OCI-LY7 (cell line): ENCODE measurements at regions not wholly inside any gene's neighbourhood (a gene's known extent, or its start where the extent isn't known, plus 50 kb on each side); places are given as distances from the start of the nearest gene placed in this dataset.

Experiments
- BruUV-seq: library from RNA; stranded (reverse); fragments of 400-500 nt; replicated peaks from 2 replicates; lab custom pipeline; 2021; lab: Mats Ljungman, UMichigan
- CTCF ChIA-PET: fragments of 300-600 bp; sonication (Branson Sonifier 250); formaldehyde crosslinking; loops from one replicate; lab custom pipeline; 2022; ENCODE audit warnings: antibody characterized with exemption; ENCODE audit not compliant: unreplicated experiment; lab: Charles Lee
- POLR2A ChIA-PET: fragments of 300-600 bp; sonication (Branson Sonifier 250); formaldehyde crosslinking; loops from one replicate; lab custom pipeline; 2022; ENCODE audit warnings: antibody characterized with exemption; lab: Charles Lee
- DNase-seq: peaks from one replicate; pipeline ENCODE4 v3.0.0-alpha.2; 2015; ENCODE audit warnings: low spot score
- H2AFZ ChIP-seq: fragments of 200-600 bp; sonication (generic), shearing (Covaris generic); 2 replicates; pipeline ENCODE4 v1.6.1; 2014; ENCODE audit warnings: mild to moderate bottlenecking, antibody characterized with exemption, low read length, moderate library complexity
- H3K27ac ChIP-seq: fragments of 200-600 bp; sonication (generic); 2 replicates; pipeline ENCODE4 v1.5.1; 2014; ENCODE audit warnings: mixed run types, low read depth, mild to moderate bottlenecking, moderate library complexity, low read length, inconsistent platforms; ENCODE audit not compliant: poor library complexity, severe bottlenecking
- H3K36me3 ChIP-seq: fragments of 200-600 bp; sonication (generic); 2 replicates; pipeline ENCODE4 v1.6.1; 2014; ENCODE audit warnings: mild to moderate bottlenecking, antibody characterized with exemption, low read length, moderate library complexity, mixed read lengths; ENCODE audit not compliant: insufficient read depth
- H3K4me1 ChIP-seq: fragments of 200-600 bp; sonication (generic); 2 replicates; pipeline ENCODE4 v1.5.1; 2014; ENCODE audit warnings: mild to moderate bottlenecking, low read length; ENCODE audit not compliant: insufficient read depth, poor library complexity, severe bottlenecking
- H3K4me2 ChIP-seq: fragments of 200-600 bp; sonication (generic); 2 replicates; pipeline ENCODE4 v1.6.1; 2014; ENCODE audit warnings: mild to moderate bottlenecking, low read length
- H3K4me3 ChIP-seq: fragments of 200-600 bp; sonication (generic); 2 replicates; pipeline ENCODE4 v1.5.1; 2014; ENCODE audit warnings: mild to moderate bottlenecking, low read depth, low read length; ENCODE audit not compliant: poor library complexity, severe bottlenecking
- H3K79me2 ChIP-seq: fragments of 200-600 bp; sonication (generic); 2 replicates; pipeline ENCODE4 v1.6.1; 2016; ENCODE audit warnings: low read depth, mild to moderate bottlenecking, low read length, moderate library complexity, mixed read lengths; ENCODE audit not compliant: insufficient read depth
- H3K9me2 ChIP-seq: fragments of 200-600 bp; sonication (generic); 2 replicates; pipeline ENCODE4 v1.6.1; 2016; ENCODE audit warnings: mild to moderate bottlenecking, low read length, mixed read lengths; ENCODE audit not compliant: insufficient read depth
- H3K9me3 ChIP-seq: fragments of 200-600 bp; sonication (generic); 2 replicates; pipeline ENCODE4 v1.6.1; 2014; ENCODE audit warnings: mild to moderate bottlenecking, mixed run types, low read length, mixed read lengths
- H4K20me1 ChIP-seq: fragments of 200-600 bp; sonication (generic); 2 replicates; pipeline ENCODE4 v1.6.1; 2014; ENCODE audit warnings: mild to moderate bottlenecking, antibody characterized with exemption, low read length, moderate library complexity, mixed read lengths; ENCODE audit not compliant: insufficient read depth
- CTCF ChIP-seq: fragments of 200-600 bp; sonication (generic); conservative IDR thresholded peaks from 2 replicates; pipeline ENCODE4 v1.5.1; 2014; ENCODE audit warnings: mild to moderate bottlenecking, antibody characterized with exemption, low read length, moderate library complexity, mixed read lengths
- EZH2phosphoT487 ChIP-seq: fragments of 200-600 bp; sonication (generic); IDR thresholded peaks from 2 replicates; pipeline ENCODE4 v1.6.1; 2018; ENCODE audit warnings: low read depth, borderline replicate concordance, mild to moderate bottlenecking, mixed run types, antibody characterized with exemption, low read length, moderate library complexity, mixed read lengths
- intact Hi-C: fragments of 100-400 bp; cut with micrococcal nuclease; formaldehyde crosslinking; loops from one replicate; pipeline ENCODE4 v1.10.0; 2022; ENCODE audit not compliant: unreplicated experiment

GRCh38 chr10:112030431-112030830 is 153.1 kb downstream of the GPAM start:
- CTCF ChIA-PET: no interaction called here
- Histone ChIP-seq H3K4me2 (no peak overlapping the region), H3K36me3 (no peaks in the 10 kb centered on the region), H4K20me1 (no peaks in the 10 kb centered on the region), H3K4me3 (no peak overlapping the region), H2AFZ (no peak overlapping the region), H3K27ac (no peak overlapping the region), H3K9me3 (peaks cover 11% of the 10 kb centered on the region; the same call in 1 of the 2 replicates), H3K79me2 (no peaks in the 10 kb centered on the region), H3K4me1 (no peaks in the 10 kb centered on the region), H3K9me2 (no peaks in the 10 kb centered on the region)
- BruUV-seq: no TSS peak
- TF ChIP-seq EZH2phosphoT487 (no peak), CTCF (no peak)
- no peak for DNase-seq
- intact Hi-C loops: no loop called here
- POLR2A ChIA-PET: no interaction called here

- TF ChIP-seq EZH2phosphoT487 (no peak), CTCF (no peak)
- intact Hi-C loops: no loop called here
- H3K4me1 ChIP-seq: no peaks in the 10 kb centered on the region
- H3K9me2 ChIP-seq: no peaks in the 10 kb centered on the region
- ChIA-PET POLR2A (no interaction called here), CTCF (no interaction called here)
- BruUV-seq: no TSS peak
- no peak overlapping the region for H3K4me2 ChIP-seq
- no peak overlapping the region for H3K4me3 ChIP-seq
- H4K20me1 ChIP-seq: no peaks in the 10 kb centered on the region
- H3K36me3 ChIP-seq: no peaks in the 10 kb centered on the region
- no peak for DNase-seq
- H3K27ac ChIP-seq: no peak overlapping the region
- no peaks in the 10 kb centered on the region for H3K79me2 ChIP-seq
- no peak overlapping the region for H2AFZ ChIP-seq
- no peaks in the 10 kb centered on the region for H3K9me3 ChIP-seq
These were observed 143.7 kb downstream of the GPAM start for GRCh38 chr10:112039823-112040222.

GRCh38 chr10:112040696-112041095 is 142.9 kb downstream of the GPAM start:
- H3K4me2 ChIP-seq: no peak overlapping the region
- ChIA-PET POLR2A (no interaction called here), CTCF (no interaction called here)
- H3K36me3 ChIP-seq: no peaks in the 10 kb centered on the region
- no peaks in the 10 kb centered on the region for H4K20me1 ChIP-seq
- intact Hi-C loops: no loop called here
- no peaks in the 10 kb centered on the region for H3K79me2 ChIP-seq
- H2AFZ ChIP-seq: no peak overlapping the region
- no peak for DNase-seq
- no peak for TF ChIP-seq CTCF
- TF ChIP-seq EZH2phosphoT487: no peak
- no TSS peak for BruUV-seq
- no peaks in the 10 kb centered on the region for H3K9me3 ChIP-seq
- no peaks in the 10 kb centered on the region for H3K9me2 ChIP-seq
- H3K4me1 ChIP-seq: no peaks in the 10 kb centered on the region
- H3K27ac ChIP-seq: no peak overlapping the region
- no peak overlapping the region for H3K4me3 ChIP-seq
